Mesothelial cell of epicardium (in vitro differentiated cells): ENCODE measurements at regions not wholly inside any gene's neighbourhood (a gene's known extent, or its start where the extent isn't known, plus 50 kb on each side); places are given as distances from the start of the nearest gene placed in this dataset.
"Not testable (repeated sequence)": the region's sequence is repeated elsewhere in the genome, so short reads cannot be mapped to it uniquely, and the experiment has no call there.

Experiments
- DNase-seq, 2 experiments: peaks; one replicate each; pipeline ENCODE4 v3.0.0; 2021; ENCODE audit warnings: low spot score in 2 of 2; ENCODE audit not compliant: unreplicated experiment in 2 of 2
- H3K27ac Mint-ChIP-seq: 2 replicates; pipeline ENCODE4 v1.8.0; 2021; ENCODE audit warnings: mixed read lengths
- H3K27me3 Mint-ChIP-seq: 2 replicates; pipeline ENCODE4 v1.8.0; 2021; ENCODE audit warnings: low read depth, mixed read lengths
- H3K36me3 Mint-ChIP-seq: 2 replicates; pipeline ENCODE4 v1.8.0; 2021; ENCODE audit warnings: mixed read lengths
- H3K4me1 Mint-ChIP-seq: 2 replicates; pipeline ENCODE4 v1.8.0; 2021; ENCODE audit warnings: mixed read lengths
- H3K4me3 Mint-ChIP-seq: 2 replicates; pipeline ENCODE4 v1.8.0; 2021; ENCODE audit warnings: mild to moderate bottlenecking, moderate library complexity, mixed read lengths
- H3K9me3 Mint-ChIP-seq: 2 replicates; pipeline ENCODE4 v1.8.0; 2021; ENCODE audit warnings: mixed read lengths
- CTCF ChIP-seq: fragments of 200-600 bp; sonication (generic); IDR thresholded peaks from one replicate; pipeline ENCODE4 v1.5.0; 2021; ENCODE audit warnings: antibody characterized with exemption; ENCODE audit not compliant: unreplicated experiment

DNA sequence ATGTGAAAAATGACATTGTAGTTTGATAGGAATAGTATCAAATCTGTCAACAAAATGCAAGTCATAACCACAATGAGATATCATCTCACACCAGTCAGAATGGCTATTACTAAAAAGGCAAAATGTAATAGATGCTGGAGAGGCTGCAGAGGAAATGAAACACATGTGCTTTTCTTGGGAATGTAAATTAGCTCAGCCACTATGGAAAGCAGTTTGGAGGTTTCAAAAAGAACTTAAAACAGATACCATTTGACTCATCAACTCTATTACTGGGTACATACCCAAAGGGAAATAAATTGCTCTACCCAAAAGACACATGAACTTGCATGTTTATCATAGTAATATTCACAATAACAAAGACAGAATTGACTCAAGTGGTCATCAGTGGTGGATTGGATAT, 572.6 kb downstream of the TRIB2 start:
- TF ChIP-seq CTCF, result no peak
- H3K4me1 Mint-ChIP-seq, result no peaks in the 10 kb centered on the region
- H3K27me3 Mint-ChIP-seq, result no peaks in the 10 kb centered on the region
- H3K9me3 Mint-ChIP-seq, result peaks cover 27% of the 10 kb centered on the region
- no peak overlapping the region for H3K4me3 Mint-ChIP-seq
- H3K27ac Mint-ChIP-seq, result no peak overlapping the region
- H3K36me3 Mint-ChIP-seq, result no peaks in the 10 kb centered on the region
- DNase-seq, result no peak

DNA sequence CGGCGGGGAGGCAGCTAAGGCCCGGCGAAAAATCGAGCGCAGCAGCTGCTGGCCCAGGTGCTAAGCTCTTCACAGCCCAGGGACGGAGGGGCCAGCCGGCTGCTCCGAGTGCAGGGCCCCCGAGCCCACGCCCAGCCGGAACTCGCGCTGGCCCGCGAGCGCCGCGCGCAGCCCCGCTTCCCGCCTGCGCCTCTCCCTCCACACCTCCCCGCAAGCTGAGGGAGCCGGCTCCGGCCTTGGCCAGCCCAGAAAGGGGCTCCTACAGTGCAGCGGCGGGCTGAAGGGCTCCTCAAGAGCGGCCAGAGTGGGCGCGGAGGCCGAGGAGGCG, 591.7 kb downstream of the TRIB2 start:
- peaks cover 50% of the 10 kb centered on the region for H3K9me3 Mint-ChIP-seq
- H3K4me1 Mint-ChIP-seq, DNase-seq, H3K4me3 Mint-ChIP-seq, H3K27ac Mint-ChIP-seq, H3K36me3 Mint-ChIP-seq, H3K27me3 Mint-ChIP-seq: not testable (repeated sequence)

DNA sequence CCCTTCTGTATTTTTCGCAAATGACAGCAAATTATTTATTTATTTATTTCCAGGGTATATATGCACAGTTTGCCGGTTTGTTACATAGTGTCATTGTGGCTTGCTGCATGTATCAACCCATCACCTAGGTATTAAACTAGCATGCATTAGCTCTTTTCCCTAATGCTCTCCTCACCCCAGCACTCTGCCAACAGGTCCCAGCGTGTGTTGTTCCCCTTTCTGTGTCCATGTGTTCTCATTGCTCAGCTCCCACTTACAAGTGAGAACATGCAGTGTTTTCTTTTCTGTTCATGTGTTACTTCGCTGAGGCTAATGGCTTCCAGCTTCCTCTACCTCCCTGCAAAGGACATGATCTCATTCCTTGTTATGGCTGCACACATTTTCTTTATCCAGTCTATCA, 592.3 kb downstream of the TRIB2 start:
- Mint-ChIP-seq H3K4me1 (no peaks in the 10 kb centered on the region), H3K27ac (no peak overlapping the region), H3K4me3 (no peak overlapping the region), H3K9me3 (peaks cover 54% of the 10 kb centered on the region), H3K36me3 (no peaks in the 10 kb centered on the region), H3K27me3 (no peaks in the 10 kb centered on the region)
- no peak for TF ChIP-seq CTCF
- DNase-seq, result no peak

- H3K4me1 Mint-ChIP-seq, result no peaks in the 10 kb centered on the region
- H3K27me3 Mint-ChIP-seq, result no peaks in the 10 kb centered on the region
- H3K27ac Mint-ChIP-seq, result no peak overlapping the region
- no peak for TF ChIP-seq CTCF
- peaks cover 23% of the 10 kb centered on the region for H3K9me3 Mint-ChIP-seq
- H3K4me3 Mint-ChIP-seq, result no peak overlapping the region
- DNase-seq, result no peak
- no peaks in the 10 kb centered on the region for H3K36me3 Mint-ChIP-seq
Observed at GRCh38 chr2:13332060-13332459, 615.3 kb downstream of the TRIB2 start.

DNA sequence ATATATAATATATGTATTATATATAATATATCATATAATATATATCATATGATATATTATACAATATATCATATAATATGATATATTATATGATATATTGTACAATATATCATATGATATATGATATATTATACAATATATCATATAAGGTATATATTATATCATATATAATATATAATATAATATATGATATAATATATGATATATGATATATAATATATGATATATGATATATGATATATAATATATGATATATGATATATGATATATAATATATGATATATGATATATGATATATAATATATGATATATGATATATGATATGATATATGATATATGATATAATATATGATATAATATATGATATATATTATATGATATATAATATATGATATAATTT, 617.3 kb downstream of the TRIB2 start:
- not testable (repeated sequence) for H3K27ac Mint-ChIP-seq, H3K4me1 Mint-ChIP-seq, H3K36me3 Mint-ChIP-seq, H3K9me3 Mint-ChIP-seq, H3K27me3 Mint-ChIP-seq, DNase-seq, H3K4me3 Mint-ChIP-seq

GRCh38 chr2:13334545-13334944, 617.8 kb downstream of the TRIB2 start:
- H3K36me3 Mint-ChIP-seq, result no peaks in the 10 kb centered on the region
- peaks cover 10% of the 10 kb centered on the region for H3K9me3 Mint-ChIP-seq
- no peak overlapping the region for H3K4me3 Mint-ChIP-seq
- H3K27me3 Mint-ChIP-seq, result no peaks in the 10 kb centered on the region
- no peaks in the 10 kb centered on the region for H3K4me1 Mint-ChIP-seq
- no peak for TF ChIP-seq CTCF
- H3K27ac Mint-ChIP-seq, result no peak overlapping the region
- DNase-seq, result no peak

GRCh38 chr2:13335862-13336535, 619.3 kb downstream of the TRIB2 start:
- Mint-ChIP-seq H3K4me3 (no peak overlapping the region), H3K27ac (no peak overlapping the region), H3K9me3 (peaks cover 10% of the 10 kb centered on the region), H3K36me3 (no peaks in the 10 kb centered on the region), H3K27me3 (no peaks in the 10 kb centered on the region), H3K4me1 (no peaks in the 10 kb centered on the region)
- DNase-seq, result no peak
- no peak for TF ChIP-seq CTCF
